GM12878 (cell line): ENCODE measurements at regions not wholly inside any gene's neighbourhood (a gene's known extent, or its start where the extent isn't known, plus 50 kb on each side); places are given as distances from the start of the nearest gene placed in this dataset.

Source experiments
- BCL11A ChIP-seq: IDR thresholded peaks from 2 replicates; pipeline ENCODE4 v1.6.1; 2011; ENCODE audit warnings: low read depth, low read length
- CBX3 ChIP-seq: fragments of 200-600 bp; sonication (generic); IDR thresholded peaks from 2 replicates; pipeline ENCODE4 v1.6.1; 2016; ENCODE audit warnings: low read depth, borderline replicate concordance
- CHD2 ChIP-seq: IDR thresholded peaks from 2 replicates; pipeline ENCODE4 v1.6.1; 2011; ENCODE audit warnings: low read depth, low read length, improper control_type of control experiment, borderline replicate concordance
- CTCF ChIP-seq, 3 experiments: IDR thresholded peaks in 2 of 3; conservative IDR thresholded peaks in 1 of 3; 2 replicates each; pipeline ENCODE4 v1.5.1; 2011; ENCODE audit warnings: low read depth in 3 of 3, low read length in 3 of 3, mild to moderate bottlenecking in 3 of 3, control low read depth in 2 of 3, moderate library complexity in 2 of 3, inconsistent platforms in 1 of 3, mixed read lengths in 1 of 3; ENCODE audit not compliant: control insufficient read depth in 2 of 3, insufficient read depth in 1 of 3; ENCODE audit errors: extremely low read depth in 1 of 3
- ETV6 ChIP-seq, 2 experiments: fragments of 450-650 bp in 1 of 2; IDR thresholded peaks in 1 of 2; conservative IDR thresholded peaks in 1 of 2; 2 replicates each; pipeline ENCODE4 v1.6.1; 2014; ENCODE audit warnings: antibody characterized with exemption in 1 of 2, borderline replicate concordance in 1 of 2, low read depth in 1 of 2, mild to moderate bottlenecking in 1 of 2, moderate library complexity in 1 of 2
- MYC ChIP-seq: IDR thresholded peaks from 2 replicates; pipeline ENCODE4 v1.6.1; 2011; ENCODE audit warnings: mild to moderate bottlenecking, low read length, moderate library complexity, inconsistent platforms; ENCODE audit not compliant: insufficient read depth, insufficient replicate concordance, insufficient read length, severe bottlenecking
- RAD21 ChIP-seq: IDR thresholded peaks from 2 replicates; pipeline ENCODE4 v1.6.1; 2011; ENCODE audit warnings: mild to moderate bottlenecking, low read depth, low read length, moderate library complexity; ENCODE audit not compliant: insufficient read depth
- ZZZ3 ChIP-seq: IDR thresholded peaks from 2 replicates; pipeline ENCODE4 v1.6.1; 2011; ENCODE audit warnings: low read depth; ENCODE audit not compliant: control insufficient read depth, insufficient read length
- TF ChIP-seq, protein P1 (sequence below): IDR thresholded peaks from 2 replicates; pipeline ENCODE4 v1.6.1; 2011; ENCODE audit warnings: borderline replicate concordance, low read depth, mild to moderate bottlenecking, moderate library complexity, low read length; ENCODE audit not compliant: insufficient read depth, poor library complexity, severe bottlenecking

GRCh38 chr22:47474464-47474863, 712.0 kb downstream of the TBC1D22A start:
- TF ChIP-seq ZZZ3 = no peak
- no peak for TF ChIP-seq MYC
- no peak for TF ChIP-seq ETV6 (conservative IDR thresholded peaks at IDR 0.05 in 1 of 2, IDR thresholded peaks at IDR 0.05 in 1 of 2; ENCODE audit: borderline replicate concordance in 1 of 2, low read depth in 1 of 2)
- TF ChIP-seq CTCF (IDR thresholded peaks at IDR 0.05 in 2 of 3, conservative IDR thresholded peaks at IDR 0.05 in 1 of 3; ENCODE audit: control insufficient read depth in 2 of 3, extremely low read depth in 1 of 3, insufficient read depth in 1 of 3, low read depth in 3 of 3, low read length in 3 of 3) = no peak
- no peak for TF ChIP-seq CBX3
- TF ChIP-seq BCL11A = no peak
- TF ChIP-seq, protein P1, sequence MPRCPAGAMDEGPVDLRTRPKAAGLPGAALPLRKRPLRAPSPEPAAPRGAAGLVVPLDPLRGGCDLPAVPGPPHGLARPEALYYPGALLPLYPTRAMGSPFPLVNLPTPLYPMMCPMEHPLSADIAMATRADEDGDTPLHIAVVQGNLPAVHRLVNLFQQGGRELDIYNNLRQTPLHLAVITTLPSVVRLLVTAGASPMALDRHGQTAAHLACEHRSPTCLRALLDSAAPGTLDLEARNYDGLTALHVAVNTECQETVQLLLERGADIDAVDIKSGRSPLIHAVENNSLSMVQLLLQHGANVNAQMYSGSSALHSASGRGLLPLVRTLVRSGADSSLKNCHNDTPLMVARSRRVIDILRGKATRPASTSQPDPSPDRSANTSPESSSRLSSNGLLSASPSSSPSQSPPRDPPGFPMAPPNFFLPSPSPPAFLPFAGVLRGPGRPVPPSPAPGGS = no peak
- no peak for TF ChIP-seq RAD21
- TF ChIP-seq CHD2 = no peak
